HFF-Myc (cell line): ENCODE measurements at regions not wholly inside any gene's neighbourhood (a gene's known extent, or its start where the extent isn't known, plus 50 kb on each side); places are given as distances from the start of the nearest gene placed in this dataset.

Experiments used
- DNase-seq: peaks from one replicate; pipeline ENCODE4 v3.0.0-alpha.2; 2011; ENCODE audit warnings: low read depth; ENCODE audit errors: extremely low read depth
- H3K4me3 ChIP-seq: replicated peaks from 2 replicates; pipeline ENCODE4 v1.5.1; 2011; ENCODE audit warnings: low read depth, mild to moderate bottlenecking, control low read depth, low read length
- TF ChIP-seq, protein P1 (sequence below): IDR thresholded peaks from 2 replicates; pipeline ENCODE4 v1.5.1; 2012; ENCODE audit warnings: mild to moderate bottlenecking, low read depth, low read length, control low read depth; ENCODE audit errors: missing control alignments

DNA sequence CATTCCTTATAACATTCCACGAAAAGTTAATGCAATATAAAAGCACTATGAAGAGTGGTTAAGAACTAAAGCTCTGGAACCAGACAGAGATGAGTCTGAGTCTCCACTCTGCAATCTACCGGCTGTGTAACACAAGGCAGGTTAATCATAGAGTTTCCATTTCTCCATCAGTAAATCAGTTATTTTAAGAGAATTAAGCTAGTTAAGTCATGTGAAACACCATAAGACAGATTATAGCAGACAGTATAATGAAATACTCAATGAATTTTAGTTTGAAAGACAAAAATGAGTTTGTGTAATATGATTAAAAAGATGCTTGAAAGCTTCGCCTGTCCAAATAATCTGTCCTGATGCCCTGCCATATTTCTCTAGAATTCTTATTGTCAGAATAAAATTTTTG lies 282.6 kb upstream of the ACTRT1 start:
- TF ChIP-seq, protein P1, sequence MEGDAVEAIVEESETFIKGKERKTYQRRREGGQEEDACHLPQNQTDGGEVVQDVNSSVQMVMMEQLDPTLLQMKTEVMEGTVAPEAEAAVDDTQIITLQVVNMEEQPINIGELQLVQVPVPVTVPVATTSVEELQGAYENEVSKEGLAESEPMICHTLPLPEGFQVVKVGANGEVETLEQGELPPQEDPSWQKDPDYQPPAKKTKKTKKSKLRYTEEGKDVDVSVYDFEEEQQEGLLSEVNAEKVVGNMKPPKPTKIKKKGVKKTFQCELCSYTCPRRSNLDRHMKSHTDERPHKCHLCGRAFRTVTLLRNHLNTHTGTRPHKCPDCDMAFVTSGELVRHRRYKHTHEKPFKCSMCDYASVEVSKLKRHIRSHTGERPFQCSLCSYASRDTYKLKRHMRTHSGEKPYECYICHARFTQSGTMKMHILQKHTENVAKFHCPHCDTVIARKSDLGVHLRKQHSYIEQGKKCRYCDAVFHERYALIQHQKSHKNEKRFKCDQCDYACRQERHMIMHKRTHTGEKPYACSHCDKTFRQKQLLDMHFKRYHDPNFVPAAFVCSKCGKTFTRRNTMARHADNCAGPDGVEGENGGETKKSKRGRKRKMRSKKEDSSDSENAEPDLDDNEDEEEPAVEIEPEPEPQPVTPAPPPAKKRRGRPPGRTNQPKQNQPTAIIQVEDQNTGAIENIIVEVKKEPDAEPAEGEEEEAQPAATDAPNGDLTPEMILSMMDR: no peak
- no peak for DNase-seq
- H3K4me3 ChIP-seq: no peak overlapping the region

DNA sequence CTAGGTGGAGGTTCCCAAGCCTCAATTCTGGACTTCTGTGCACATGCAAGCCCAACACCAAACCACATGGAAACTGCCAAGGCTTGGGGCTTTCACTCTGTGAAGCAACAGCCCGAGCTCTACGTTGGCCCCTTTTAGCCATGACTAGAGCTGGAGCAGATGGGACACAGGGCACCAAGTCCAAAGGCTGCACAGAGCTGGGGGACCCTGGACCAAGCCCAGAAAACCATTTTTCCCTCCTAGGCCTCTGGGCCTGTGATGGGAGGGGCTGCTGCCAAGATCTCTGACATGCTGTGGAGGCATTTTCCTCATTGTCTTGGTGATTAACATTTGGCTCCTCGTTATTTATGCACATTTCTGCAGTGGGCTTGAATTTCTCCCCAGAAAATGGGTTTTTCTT lies 258.7 kb upstream of the ACTRT1 start:
- DNase-seq: no peak
- no peak overlapping the region for H3K4me3 ChIP-seq
- TF ChIP-seq, protein P1: no peak

DNA sequence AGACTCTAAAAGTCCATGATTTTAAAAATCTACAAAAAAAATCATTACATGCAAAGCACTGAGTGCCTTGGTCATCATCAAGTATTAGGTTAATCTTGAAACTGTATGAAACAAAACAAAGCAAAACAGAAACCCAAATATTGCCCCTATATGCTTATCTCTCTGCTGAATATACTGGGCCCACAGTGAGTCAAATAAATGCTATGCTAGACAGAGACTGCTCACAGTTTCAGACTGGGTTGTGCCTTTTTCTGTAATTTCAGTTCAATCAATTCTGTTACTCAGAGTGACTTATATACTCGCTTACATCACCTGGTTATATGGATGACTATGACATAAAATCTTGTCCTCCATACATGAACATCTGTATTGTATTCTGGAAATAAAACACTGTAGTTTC lies 257.1 kb upstream of the ACTRT1 start:
- TF ChIP-seq, protein P1: no peak
- no peak for DNase-seq
- no peak overlapping the region for H3K4me3 ChIP-seq

DNA sequence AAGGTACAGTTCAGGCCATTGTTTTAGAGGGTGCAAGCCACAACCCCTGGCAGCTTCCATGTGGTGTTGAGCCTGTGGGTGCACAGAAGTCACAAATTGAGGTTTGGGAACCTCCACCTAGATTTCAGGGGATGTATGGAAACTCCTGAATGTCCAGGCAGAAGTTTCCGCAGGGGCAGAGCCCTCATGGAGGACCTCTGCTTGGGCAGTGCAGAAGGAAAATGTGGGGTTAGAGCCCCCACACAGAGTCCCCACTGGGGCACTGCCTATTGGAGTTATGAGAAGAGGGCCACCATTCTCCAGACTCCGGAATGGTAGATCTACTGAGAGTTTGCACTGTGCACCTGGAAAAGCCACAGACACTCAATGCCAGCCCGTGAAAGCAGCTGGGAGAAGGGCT lies 242.0 kb upstream of the ACTRT1 start:
- TF ChIP-seq, protein P1: no peak
- no peak for DNase-seq

DNA sequence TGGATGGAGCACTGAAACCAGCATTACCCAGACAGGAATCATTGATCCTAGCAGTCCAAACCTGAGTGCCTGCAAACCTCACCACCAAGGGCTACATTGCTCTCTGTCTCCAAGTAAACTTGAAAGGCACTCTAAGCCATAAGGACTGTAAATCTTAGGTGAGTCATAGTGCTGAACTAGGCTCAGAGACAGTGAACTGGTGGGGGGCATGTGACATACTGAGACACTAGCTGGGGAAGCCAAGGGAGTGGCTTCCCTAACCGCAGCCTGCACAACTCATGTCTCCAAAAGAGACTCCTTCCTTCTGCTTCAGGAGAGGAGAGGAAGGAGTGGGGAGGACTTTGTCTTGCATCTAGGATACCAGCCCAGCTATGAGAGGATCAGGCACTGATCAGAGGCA lies 235.5 kb upstream of the ACTRT1 start:
- no peak for DNase-seq
- TF ChIP-seq, protein P1: no peak
- H3K4me3 ChIP-seq: no peak overlapping the region

More for the DNA sequence above, 242.0 kb upstream of the ACTRT1 start:
- H3K4me3 ChIP-seq: no peak overlapping the region

DNA sequence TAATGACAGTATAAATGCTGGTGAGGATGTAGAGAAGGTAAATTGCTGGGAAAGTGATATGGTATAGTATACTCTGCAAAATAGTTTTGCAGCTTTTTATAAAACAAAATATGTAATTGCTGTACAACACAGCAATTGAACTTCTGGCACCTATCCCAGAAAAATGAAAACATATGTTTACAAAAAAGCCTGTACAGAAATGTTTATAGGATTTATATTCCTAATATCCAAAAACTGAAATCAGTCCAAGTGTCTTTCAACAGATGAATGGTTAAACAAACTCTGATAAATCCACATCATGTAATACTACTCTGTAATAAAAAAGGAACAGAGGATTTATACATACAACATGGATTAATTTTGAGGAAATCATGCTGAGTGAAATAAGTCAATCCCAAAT lies 198.4 kb upstream of the ACTRT1 start:
- TF ChIP-seq, protein P1: no peak
- H3K4me3 ChIP-seq: no peak overlapping the region
- no peak for DNase-seq

DNA sequence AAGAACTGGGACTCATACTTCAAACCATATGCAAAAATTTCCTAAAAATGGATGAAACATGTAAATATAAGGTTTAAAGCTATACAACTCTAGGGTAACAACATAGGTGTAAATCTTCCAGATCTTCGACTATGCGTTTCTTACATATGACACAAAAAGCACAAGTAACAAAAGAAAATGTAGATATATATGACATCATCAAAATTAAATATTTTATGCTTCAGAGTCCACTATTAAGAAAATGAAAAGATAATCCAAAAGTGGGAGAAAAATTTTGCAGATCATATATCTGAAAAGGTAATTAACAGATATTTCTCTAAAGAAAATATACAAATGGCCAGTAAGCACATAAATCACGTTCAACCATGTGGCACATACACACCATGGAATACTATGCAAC lies 164.2 kb upstream of the ACTRT1 start:
- TF ChIP-seq, protein P1: no peak
- H3K4me3 ChIP-seq: no peak overlapping the region
- DNase-seq: no peak
